ENCODE measurements at regions not wholly inside any gene's neighbourhood (a gene's known extent, or its start where the extent isn't known, plus 50 kb on each side); places are given as distances from the start of the nearest gene placed in this dataset.

- Histone ChIP-seq H3K4me3 (replicated peaks in 1 of 2; ENCODE audit: low read depth in 1 of 2, low read length in 2 of 2) (no peak overlapping the region), H3K36me3 (ENCODE audit: control insufficient read depth in 1 of 2, insufficient read depth in 2 of 2, low read length in 2 of 2) (no peaks in the 10 kb centered on the region), H3K9ac (ENCODE audit: low read length) (no peak overlapping the region), H3K9me2 (ENCODE audit: insufficient read depth) (no peaks in the 10 kb centered on the region), H3K4me1 (ENCODE audit: control insufficient read depth in 1 of 2, insufficient read depth in 2 of 2, low read length in 2 of 2) (no peaks in the 10 kb centered on the region), H3K79me2 (ENCODE audit: insufficient read depth, low read length) (no peaks in the 10 kb centered on the region), H4K20me1 (ENCODE audit: insufficient read depth) (no peaks in the 10 kb centered on the region), H3K27me3 (ENCODE audit: insufficient read depth, low read length) (no peaks in the 10 kb centered on the region), H3K4me2 (ENCODE audit: low read length) (no peak overlapping the region), H3K9me3 (ENCODE audit: control insufficient read depth in 1 of 2, insufficient read depth in 1 of 2, low read depth in 1 of 2, low read length in 2 of 2) (no peaks in the 10 kb centered on the region), H2AFZ (ENCODE audit: low read depth, low read length, poor library complexity, severe bottlenecking) (no peak overlapping the region), H3K27ac (ENCODE audit: low read depth, low read length) (no peak overlapping the region)
- RAD21 ChIA-PET (ENCODE audit: low non-redundant PET in 1 of 2, low total read pairs in 2 of 2, uncharacterized antibody in 2 of 2, unreplicated experiment in 2 of 2): no interaction called here
- ATAC-seq: no peak
- TF ChIP-seq JUND (IDR thresholded peaks at IDR 0.05) (no peak), CEBPB (IDR thresholded peaks at IDR 0.05; ENCODE audit: low read depth) (no peak), ZNF274 (IDR thresholded peaks at IDR 0.05; ENCODE audit: low read depth, low read length) (no peak), SIN3A (IDR thresholded peaks at IDR 0.05; ENCODE audit: low read depth) (no peak), POLR2A (IDR thresholded peaks at IDR 0.05; ENCODE audit: borderline replicate concordance, extremely low read depth, insufficient read depth, insufficient read length) (no peak), TCF7L2 (IDR thresholded peaks at IDR 0.05; ENCODE audit: borderline replicate concordance, extremely low read depth, insufficient read depth, insufficient read length) (no peak), RAD21 (IDR thresholded peaks at IDR 0.05; ENCODE audit: low read depth) (no peak), EGR1 (IDR thresholded peaks at IDR 0.05; ENCODE audit: low read depth) (no peak), ZBTB33 (IDR thresholded peaks at IDR 0.05; ENCODE audit: extremely low read depth, insufficient replicate concordance, low read length) (no peak)
- intact Hi-C loops (cut with micrococcal nuclease): no loop called here
- DNase-seq (ENCODE audit: low read depth, low spot score): no peak
- CTCF ChIA-PET: no interaction called here
- POLR2A ChIA-PET: no interaction called here
- no TSS peak for BruUV-seq (replicated peaks)
Measured at GRCh38 chr2:181258720-181259119, 198.5 kb upstream of the ITGA4 start.

DNA sequence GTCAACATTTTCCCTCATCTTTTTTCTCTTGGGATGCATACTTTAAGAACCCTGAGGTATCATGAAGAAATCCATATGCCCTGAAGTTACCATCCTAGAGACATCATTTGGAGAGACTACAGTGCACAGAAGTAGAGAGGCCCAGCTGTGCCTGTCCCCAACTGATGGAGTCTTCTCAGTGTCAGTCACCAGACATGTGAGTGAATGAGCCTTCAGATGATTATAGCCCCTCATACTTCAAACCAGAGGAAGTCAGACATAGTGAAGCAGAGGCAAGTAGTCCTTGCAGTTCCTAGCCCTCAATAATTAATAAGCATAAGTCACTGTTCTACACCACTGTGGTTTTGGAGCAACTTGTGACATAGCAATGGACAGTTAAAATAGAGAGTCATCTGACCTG is 194.4 kb upstream of the ITGA4 start:
- no peak for DNase-seq (ENCODE audit: low read depth, low spot score)
- intact Hi-C loops (cut with micrococcal nuclease): no loop called here
- Histone ChIP-seq H3K9me3 (ENCODE audit: control insufficient read depth in 1 of 2, insufficient read depth in 1 of 2, low read depth in 1 of 2, low read length in 2 of 2) (no peaks in the 10 kb centered on the region), H3K27ac (ENCODE audit: low read depth, low read length) (no peak overlapping the region), H3K9me2 (ENCODE audit: insufficient read depth) (no peaks in the 10 kb centered on the region), H3K27me3 (ENCODE audit: insufficient read depth, low read length) (no peaks in the 10 kb centered on the region), H4K20me1 (ENCODE audit: insufficient read depth) (no peaks in the 10 kb centered on the region), H3K4me3 (replicated peaks in 1 of 2; ENCODE audit: low read depth in 1 of 2, low read length in 2 of 2) (no peak overlapping the region), H3K36me3 (ENCODE audit: control insufficient read depth in 1 of 2, insufficient read depth in 2 of 2, low read length in 2 of 2) (no peaks in the 10 kb centered on the region), H3K4me1 (ENCODE audit: control insufficient read depth in 1 of 2, insufficient read depth in 2 of 2, low read length in 2 of 2) (no peaks in the 10 kb centered on the region), H3K79me2 (ENCODE audit: insufficient read depth, low read length) (no peaks in the 10 kb centered on the region), H3K9ac (ENCODE audit: low read length) (no peak overlapping the region), H2AFZ (ENCODE audit: low read depth, low read length, poor library complexity, severe bottlenecking) (no peak overlapping the region), H3K4me2 (ENCODE audit: low read length) (no peak overlapping the region)
- BruUV-seq (replicated peaks): no TSS peak
- ChIA-PET POLR2A (no interaction called here), RAD21 (ENCODE audit: low non-redundant PET in 1 of 2, low total read pairs in 2 of 2, uncharacterized antibody in 2 of 2, unreplicated experiment in 2 of 2) (no interaction called here), CTCF (no interaction called here)
- no peak for ATAC-seq
- TF ChIP-seq, protein P1, sequence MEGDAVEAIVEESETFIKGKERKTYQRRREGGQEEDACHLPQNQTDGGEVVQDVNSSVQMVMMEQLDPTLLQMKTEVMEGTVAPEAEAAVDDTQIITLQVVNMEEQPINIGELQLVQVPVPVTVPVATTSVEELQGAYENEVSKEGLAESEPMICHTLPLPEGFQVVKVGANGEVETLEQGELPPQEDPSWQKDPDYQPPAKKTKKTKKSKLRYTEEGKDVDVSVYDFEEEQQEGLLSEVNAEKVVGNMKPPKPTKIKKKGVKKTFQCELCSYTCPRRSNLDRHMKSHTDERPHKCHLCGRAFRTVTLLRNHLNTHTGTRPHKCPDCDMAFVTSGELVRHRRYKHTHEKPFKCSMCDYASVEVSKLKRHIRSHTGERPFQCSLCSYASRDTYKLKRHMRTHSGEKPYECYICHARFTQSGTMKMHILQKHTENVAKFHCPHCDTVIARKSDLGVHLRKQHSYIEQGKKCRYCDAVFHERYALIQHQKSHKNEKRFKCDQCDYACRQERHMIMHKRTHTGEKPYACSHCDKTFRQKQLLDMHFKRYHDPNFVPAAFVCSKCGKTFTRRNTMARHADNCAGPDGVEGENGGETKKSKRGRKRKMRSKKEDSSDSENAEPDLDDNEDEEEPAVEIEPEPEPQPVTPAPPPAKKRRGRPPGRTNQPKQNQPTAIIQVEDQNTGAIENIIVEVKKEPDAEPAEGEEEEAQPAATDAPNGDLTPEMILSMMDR (IDR thresholded peaks at IDR 0.05 in 2 of 3, conservative IDR thresholded peaks at IDR 0.05 in 1 of 3; ENCODE audit: borderline replicate concordance in 1 of 3, insufficient read depth in 1 of 3, low read depth in 2 of 3, low read length in 2 of 3): no peak
- TF ChIP-seq TCF7L2 (IDR thresholded peaks at IDR 0.05; ENCODE audit: borderline replicate concordance, extremely low read depth, insufficient read depth, insufficient read length): no peak
- TF ChIP-seq SIN3A (IDR thresholded peaks at IDR 0.05; ENCODE audit: low read depth): no peak
- no peak for TF ChIP-seq CEBPB (IDR thresholded peaks at IDR 0.05; ENCODE audit: low read depth)
- TF ChIP-seq, protein P2, sequence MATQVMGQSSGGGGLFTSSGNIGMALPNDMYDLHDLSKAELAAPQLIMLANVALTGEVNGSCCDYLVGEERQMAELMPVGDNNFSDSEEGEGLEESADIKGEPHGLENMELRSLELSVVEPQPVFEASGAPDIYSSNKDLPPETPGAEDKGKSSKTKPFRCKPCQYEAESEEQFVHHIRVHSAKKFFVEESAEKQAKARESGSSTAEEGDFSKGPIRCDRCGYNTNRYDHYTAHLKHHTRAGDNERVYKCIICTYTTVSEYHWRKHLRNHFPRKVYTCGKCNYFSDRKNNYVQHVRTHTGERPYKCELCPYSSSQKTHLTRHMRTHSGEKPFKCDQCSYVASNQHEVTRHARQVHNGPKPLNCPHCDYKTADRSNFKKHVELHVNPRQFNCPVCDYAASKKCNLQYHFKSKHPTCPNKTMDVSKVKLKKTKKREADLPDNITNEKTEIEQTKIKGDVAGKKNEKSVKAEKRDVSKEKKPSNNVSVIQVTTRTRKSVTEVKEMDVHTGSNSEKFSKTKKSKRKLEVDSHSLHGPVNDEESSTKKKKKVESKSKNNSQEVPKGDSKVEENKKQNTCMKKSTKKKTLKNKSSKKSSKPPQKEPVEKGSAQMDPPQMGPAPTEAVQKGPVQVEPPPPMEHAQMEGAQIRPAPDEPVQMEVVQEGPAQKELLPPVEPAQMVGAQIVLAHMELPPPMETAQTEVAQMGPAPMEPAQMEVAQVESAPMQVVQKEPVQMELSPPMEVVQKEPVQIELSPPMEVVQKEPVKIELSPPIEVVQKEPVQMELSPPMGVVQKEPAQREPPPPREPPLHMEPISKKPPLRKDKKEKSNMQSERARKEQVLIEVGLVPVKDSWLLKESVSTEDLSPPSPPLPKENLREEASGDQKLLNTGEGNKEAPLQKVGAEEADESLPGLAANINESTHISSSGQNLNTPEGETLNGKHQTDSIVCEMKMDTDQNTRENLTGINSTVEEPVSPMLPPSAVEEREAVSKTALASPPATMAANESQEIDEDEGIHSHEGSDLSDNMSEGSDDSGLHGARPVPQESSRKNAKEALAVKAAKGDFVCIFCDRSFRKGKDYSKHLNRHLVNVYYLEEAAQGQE (IDR thresholded peaks at IDR 0.05; ENCODE audit: low read depth): no peak
- TF ChIP-seq POLR2A (IDR thresholded peaks at IDR 0.05; ENCODE audit: borderline replicate concordance, extremely low read depth, insufficient read depth, insufficient read length): no peak
- no peak for TF ChIP-seq CBX3 (IDR thresholded peaks at IDR 0.05; ENCODE audit: low read depth)
- no peak for TF ChIP-seq ZFX (IDR thresholded peaks at IDR 0.05)
- no peak for TF ChIP-seq SP1 (IDR thresholded peaks at IDR 0.05; ENCODE audit: low read depth)

Measured in HCT116 (cell line).